H1 (cell line): ENCODE measurements at regions not wholly inside any gene's neighbourhood (a gene's known extent, or its start where the extent isn't known, plus 50 kb on each side); places are given as distances from the start of the nearest gene placed in this dataset.

ENCODE experiments used
- CTCF ChIA-PET: fragments of 300-600 bp; sonication (Branson Sonifier 250); formaldehyde crosslinking; loops from one replicate; lab custom pipeline; 2021; ENCODE audit not compliant: partially characterized antibody; lab: Charles Lee
- POLR2A ChIA-PET: fragments of 300-600 bp; sonication (Branson Sonifier 250); formaldehyde crosslinking; loops from one replicate; lab custom pipeline; 2021; ENCODE audit warnings: inconsistent platforms; ENCODE audit not compliant: partially characterized antibody; lab: Charles Lee
- DNase-seq, 2 experiments: peaks; one replicate each; pipeline versions ENCODE4 v3.0.0 to v3.0.0-alpha.2; 2010 to 2022; ENCODE audit warnings: low spot score in 2 of 2, low read depth in 1 of 2, mixed read lengths in 1 of 2
- FAIRE-seq: peaks from 2 replicates; lab custom pipeline; 2011; peaks lifted over from hg19 to GRCh38; lab: Jason Lieb, UNC
- H2AFZ ChIP-seq: 2 replicates; pipeline ENCODE4 v1.8.1; 2012; ENCODE audit warnings: low read length, inconsistent platforms
- H2AK5ac ChIP-seq: 2 replicates; pipeline ENCODE4 v1.6.1; 2013; ENCODE audit warnings: low read depth, low read length
- H2BK120ac ChIP-seq: replicated peaks from 2 replicates; pipeline ENCODE3; 2013; ENCODE audit warnings: low read depth, low read length, inconsistent platforms
- H2BK12ac ChIP-seq: 2 replicates; pipeline ENCODE4 v1.6.1; 2013; ENCODE audit warnings: low read depth, low read length
- H2BK15ac ChIP-seq: 2 replicates; pipeline ENCODE4 v1.6.1; 2013; ENCODE audit warnings: low read length
- H2BK20ac ChIP-seq: 2 replicates; pipeline ENCODE4 v1.6.1; 2013; ENCODE audit warnings: low read length
- H2BK5ac ChIP-seq: 2 replicates; pipeline ENCODE4 v1.6.1; 2013; ENCODE audit warnings: low read depth, low read length
- H3K14ac ChIP-seq: 2 replicates; pipeline ENCODE4 v1.6.1; 2013; ENCODE audit warnings: inconsistent platforms; ENCODE audit not compliant: insufficient read length
- H3K18ac ChIP-seq: 2 replicates; pipeline ENCODE4 v1.6.1; 2013; ENCODE audit warnings: low read length; ENCODE audit errors: extremely low read depth
- H3K23ac ChIP-seq: 2 replicates; pipeline ENCODE4 v1.6.1; 2013; ENCODE audit warnings: inconsistent platforms; ENCODE audit not compliant: insufficient read length
- H3K23me2 ChIP-seq: 2 replicates; pipeline ENCODE4 v1.6.1; 2013; ENCODE audit warnings: low read depth, low read length
- H3K27ac ChIP-seq: 2 replicates; pipeline ENCODE4 v1.6.1; 2011; ENCODE audit warnings: low read depth, low read length, inconsistent platforms
- H3K27me3 ChIP-seq, 4 experiments: replicated peaks in 1 of 4; 1 replicate in 1 of 4; 2 replicates in 3 of 4; pipeline versions ENCODE4 v1.6.1 to v1.8.1; 2011 to 2013; ENCODE audit warnings: low read length in 3 of 4, mild to moderate bottlenecking in 3 of 4, inconsistent platforms in 2 of 4, mixed read lengths in 2 of 4, moderate library complexity in 1 of 4; ENCODE audit not compliant: control insufficient read depth in 3 of 4, insufficient read depth in 3 of 4; ENCODE audit errors: extremely low read depth in 1 of 4
- H3K36me3 ChIP-seq, 4 experiments: 2 replicates each; pipeline versions ENCODE4 v1.6.1 to v1.8.1; 2011 to 2013; ENCODE audit warnings: mild to moderate bottlenecking in 4 of 4, low read length in 3 of 4, moderate library complexity in 2 of 4, control low read depth in 1 of 4, inconsistent platforms in 1 of 4; ENCODE audit not compliant: insufficient read depth in 4 of 4, control insufficient read depth in 2 of 4
- H3K4ac ChIP-seq: replicated peaks from 2 replicates; pipeline ENCODE3; 2013; ENCODE audit warnings: low read length, low read depth, mixed read lengths, inconsistent platforms; ENCODE audit not compliant: insufficient read length
- H3K4me1 ChIP-seq, 4 experiments: replicated peaks in 1 of 4; 1 replicate in 1 of 4; 2 replicates in 3 of 4; pipeline versions ENCODE4 v1.6.1 to v1.8.1; 2011 to 2013; ENCODE audit warnings: low read length in 3 of 4, inconsistent platforms in 2 of 4, mixed read lengths in 1 of 4; ENCODE audit not compliant: insufficient read depth in 4 of 4, control insufficient read depth in 3 of 4
- H3K4me2 ChIP-seq, 2 experiments: 2 replicates each; pipeline versions ENCODE4 v1.6.1 to v1.8.1; 2011 to 2013; ENCODE audit warnings: low read depth in 2 of 2, low read length in 2 of 2, control low read depth in 1 of 2, inconsistent platforms in 1 of 2, mild to moderate bottlenecking in 1 of 2; ENCODE audit not compliant: insufficient read depth in 1 of 2
- H3K4me3 ChIP-seq, 4 experiments: fragments of 200-600, 300-600 bp in 1 of 4; sonication (generic), shearing (Covaris generic), sonication (Bioruptor Twin) in 1 of 4; 2 replicates each; pipeline versions ENCODE4 v1.5.1 to v1.8.1; 2011 to 2016; ENCODE audit warnings: low read length in 4 of 4, low read depth in 3 of 4, control low read depth in 2 of 4, inconsistent platforms in 2 of 4, mild to moderate bottlenecking in 2 of 4, mixed read lengths in 1 of 4, moderate library complexity in 1 of 4; ENCODE audit not compliant: insufficient read depth in 2 of 4; ENCODE audit errors: extremely low read depth in 1 of 4
- H3K56ac ChIP-seq: replicated peaks from 2 replicates; pipeline ENCODE3; 2013; ENCODE audit warnings: low read depth, mild to moderate bottlenecking, mixed read lengths, low read length, inconsistent platforms; ENCODE audit not compliant: insufficient read length
- H3K79me1 ChIP-seq: 2 replicates; pipeline ENCODE4 v1.6.1; 2013; ENCODE audit warnings: low read depth, low read length, control low read depth
- H3K79me2 ChIP-seq, 2 experiments: 2 replicates each; pipeline versions ENCODE4 v1.6.1 to v1.8.1; 2012 to 2013; ENCODE audit warnings: low read length in 2 of 2, mild to moderate bottlenecking in 2 of 2, inconsistent platforms in 1 of 2; ENCODE audit not compliant: insufficient read depth in 2 of 2, control insufficient read depth in 1 of 2
- H3K9ac ChIP-seq, 4 experiments: replicated peaks in 1 of 4; 1 replicate in 1 of 4; 2 replicates in 3 of 4; pipeline versions ENCODE4 v1.6.1 to v1.8.1; 2011 to 2013; ENCODE audit warnings: low read depth in 3 of 4, low read length in 3 of 4, control low read depth in 2 of 4, mild to moderate bottlenecking in 2 of 4, moderate library complexity in 2 of 4, inconsistent platforms in 1 of 4; ENCODE audit errors: extremely low read depth in 1 of 4
- H3K9me3 ChIP-seq, 2 experiments: 2 replicates each; pipeline versions ENCODE4 v1.6.1 to v1.8.1; 2012 to 2013; ENCODE audit warnings: mild to moderate bottlenecking in 2 of 2, moderate library complexity in 2 of 2, control low read depth in 1 of 2, inconsistent platforms in 1 of 2, low read depth in 1 of 2, low read length in 1 of 2, mixed read lengths in 1 of 2; ENCODE audit not compliant: insufficient read depth in 2 of 2
- H4K20me1 ChIP-seq, 2 experiments: replicated peaks in 1 of 2; 2 replicates each; pipeline versions ENCODE3 to v1.8.1; 2011 to 2013; ENCODE audit warnings: inconsistent platforms in 2 of 2, low read length in 2 of 2, mild to moderate bottlenecking in 1 of 2; ENCODE audit not compliant: insufficient read depth in 2 of 2, control insufficient read depth in 1 of 2
- H4K5ac ChIP-seq: 2 replicates; pipeline ENCODE4 v1.6.1; 2013; ENCODE audit warnings: low read length, low read depth, mixed read lengths, inconsistent platforms; ENCODE audit not compliant: insufficient read length
- H4K8ac ChIP-seq: 2 replicates; pipeline ENCODE4 v1.8.0; 2013; ENCODE audit warnings: mild to moderate bottlenecking, moderate library complexity, low read length, inconsistent platforms; ENCODE audit not compliant: insufficient read depth; ENCODE audit errors: extremely low read depth
- H4K91ac ChIP-seq: replicated peaks from 2 replicates; pipeline ENCODE3; 2013; ENCODE audit warnings: low read length, mixed read lengths, inconsistent platforms; ENCODE audit not compliant: insufficient read length
- EGR1 ChIP-seq: IDR thresholded peaks from 2 replicates; pipeline ENCODE4 v1.6.1; 2011; ENCODE audit warnings: low read depth, low read length, borderline replicate concordance
- EZH2 ChIP-seq: fragments of 200-600 bp; sonication (generic); IDR thresholded peaks from 2 replicates; pipeline ENCODE4 v1.7.1; 2012; ENCODE audit warnings: low read depth, mild to moderate bottlenecking, moderate library complexity, low read length, inconsistent platforms; ENCODE audit not compliant: severe bottlenecking
- NRF1 ChIP-seq: IDR thresholded peaks from 2 replicates; pipeline ENCODE4 v1.6.1; 2011; ENCODE audit warnings: mild to moderate bottlenecking, low read depth, low read length, improper control_type of control experiment
- RNF2 ChIP-seq: fragments of 200-900, 300-1000 bp; sonication (generic); IDR thresholded peaks from 2 replicates; pipeline ENCODE4 v1.7.1; 2016; ENCODE audit warnings: borderline replicate concordance, low read depth, mild to moderate bottlenecking, antibody characterized with exemption, low read length; ENCODE audit not compliant: poor library complexity, severe bottlenecking; ENCODE audit errors: missing control alignments
- SAP30 ChIP-seq: fragments of 300-600 bp; sonication (generic); IDR thresholded peaks from 2 replicates; pipeline ENCODE4 v1.7.1; 2012; ENCODE audit warnings: low read length, moderate library complexity, mild to moderate bottlenecking, inconsistent platforms; ENCODE audit not compliant: insufficient read depth, insufficient replicate concordance
- YY1 ChIP-seq: IDR thresholded peaks from 2 replicates; pipeline ENCODE4 v1.6.1; 2011; ENCODE audit warnings: low read depth, mild to moderate bottlenecking, low read length
- WGBS, 2 experiments: shearing (Covaris generic) in 1 of 2; methylation state at CpG; one replicate each; pipeline versions ENCODE4 v1.1.6 to v1.1.7; 2013 to 2015; ENCODE audit warnings: low lambda C conversion rate in 2 of 2, mixed read lengths in 2 of 2, inconsistent platforms in 1 of 2, low coverage in 1 of 2, missing lambda C conversion rate in 1 of 2; ENCODE audit not compliant: insufficient replicate concordance in 2 of 2, insufficient coverage in 1 of 2, insufficient read length in 1 of 2; ENCODE audit errors: extremely low coverage in 1 of 2, missing lambda C conversion rate in 1 of 2; 5-methylcytosine and 5-hydroxymethylcytosine counted together

GRCh38 chr11:110029714-110030113 lies 63.5 kb upstream of the ZC3H12C start:
- Histone ChIP-seq H3K36me3 (no peaks in the 10 kb centered on the region), H3K4me1 (no peaks in the 10 kb centered on the region), H3K27ac (no peak overlapping the region), H3K14ac (no peak overlapping the region), H2BK120ac (no peak overlapping the region), H3K23me2 (no peaks in the 10 kb centered on the region), H3K27me3 (peaks cover 0 to 1% (median 0%) of the 10 kb centered on the region in 4 experiments; a peak in 1 of 7 replicates), H3K4me2 (no peak overlapping the region), H3K18ac (no peak overlapping the region), H2BK12ac (no peak overlapping the region), H3K4ac (no peak overlapping the region), H3K9ac (no peak overlapping the region), H3K9me3 (no peaks in the 10 kb centered on the region), H3K56ac (no peak overlapping the region), H3K23ac (no peak overlapping the region), H4K5ac (no peak overlapping the region), H3K79me1 (no peaks in the 10 kb centered on the region), H4K20me1 (no peaks in the 10 kb centered on the region), H2BK5ac (no peak overlapping the region), H2AK5ac (no peak overlapping the region), H2BK20ac (no peak overlapping the region), H4K91ac (no peak overlapping the region), H4K8ac (no peak overlapping the region), H3K4me3 (no peak overlapping the region), H3K79me2 (no peaks in the 10 kb centered on the region), H2BK15ac (no peak overlapping the region), H2AFZ (no peak overlapping the region)
- POLR2A ChIA-PET: interaction anchor here (1.9 kb wide), 1 partner anchor 13 kb away, joined by 6 read pairs; no protein-coding TSS in a partner anchor
- TF ChIP-seq NRF1 (no peak), EGR1 (no peak), SAP30 (no peak), RNF2 (no peak), YY1 (no peak), EZH2 (no peak)
- CTCF ChIA-PET: interaction anchor here (0.6 to 1.4 kb wide), 2 partner anchors 12 to 37 kb away, joined by 3 to 4 read pairs; no protein-coding TSS in a partner anchor
- 92% methylated on average over 6 of the region's 6 CpGs; no CpG with 5 or more reads in 1 of the 2 experiments for WGBS, 2 experiments
- FAIRE-seq (no peak), DNase-seq (no peak)
